Astrocyte of the cerebellum (primary cell): ENCODE measurements at regions not wholly inside any gene's neighbourhood (a gene's known extent, or its start where the extent isn't known, plus 50 kb on each side); places are given as distances from the start of the nearest gene placed in this dataset.

Experiments
- DNase-seq: peaks from one replicate; pipeline ENCODE4 v3.0.0-alpha.2; 2011; ENCODE audit warnings: low read depth
- H3K4me3 ChIP-seq: 2 replicates; pipeline ENCODE4 v1.5.1; 2011; ENCODE audit warnings: mild to moderate bottlenecking, low read depth, low read length, moderate library complexity
- in situ Hi-C: cut with HindIII; loops from 2 replicates; pipeline ENCODE4 v1.10.0; 2017; ENCODE audit warnings: low sequenced_read_pairs
- TF ChIP-seq, protein P1 (sequence below): IDR thresholded peaks from 2 replicates; pipeline ENCODE4 v1.5.1; 2012; ENCODE audit warnings: low read length, low read depth, moderate library complexity, mild to moderate bottlenecking; ENCODE audit errors: missing control alignments

DNA sequence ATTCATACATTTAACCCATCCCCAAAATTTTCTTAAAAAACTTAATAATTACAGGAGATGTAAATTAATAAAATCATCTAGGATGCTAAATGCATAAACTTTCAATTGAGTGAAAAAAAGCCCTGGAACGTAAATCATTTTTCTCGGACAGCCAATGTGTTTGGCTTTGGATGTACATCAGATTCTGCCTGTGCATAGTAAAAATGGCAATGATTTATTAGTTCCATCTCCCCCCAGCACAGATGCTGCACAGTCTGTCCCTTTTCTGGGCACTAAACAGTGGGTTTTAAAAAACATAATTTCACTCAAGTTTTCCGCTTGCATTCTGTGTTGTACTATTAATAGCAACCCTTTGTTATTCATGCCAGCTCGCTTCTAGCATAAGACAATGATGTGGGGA lies 147.7 kb downstream of the TM9SF2 start:
- DNase-seq: no peak
- no peak overlapping the region for H3K4me3 ChIP-seq
- TF ChIP-seq, protein P1, sequence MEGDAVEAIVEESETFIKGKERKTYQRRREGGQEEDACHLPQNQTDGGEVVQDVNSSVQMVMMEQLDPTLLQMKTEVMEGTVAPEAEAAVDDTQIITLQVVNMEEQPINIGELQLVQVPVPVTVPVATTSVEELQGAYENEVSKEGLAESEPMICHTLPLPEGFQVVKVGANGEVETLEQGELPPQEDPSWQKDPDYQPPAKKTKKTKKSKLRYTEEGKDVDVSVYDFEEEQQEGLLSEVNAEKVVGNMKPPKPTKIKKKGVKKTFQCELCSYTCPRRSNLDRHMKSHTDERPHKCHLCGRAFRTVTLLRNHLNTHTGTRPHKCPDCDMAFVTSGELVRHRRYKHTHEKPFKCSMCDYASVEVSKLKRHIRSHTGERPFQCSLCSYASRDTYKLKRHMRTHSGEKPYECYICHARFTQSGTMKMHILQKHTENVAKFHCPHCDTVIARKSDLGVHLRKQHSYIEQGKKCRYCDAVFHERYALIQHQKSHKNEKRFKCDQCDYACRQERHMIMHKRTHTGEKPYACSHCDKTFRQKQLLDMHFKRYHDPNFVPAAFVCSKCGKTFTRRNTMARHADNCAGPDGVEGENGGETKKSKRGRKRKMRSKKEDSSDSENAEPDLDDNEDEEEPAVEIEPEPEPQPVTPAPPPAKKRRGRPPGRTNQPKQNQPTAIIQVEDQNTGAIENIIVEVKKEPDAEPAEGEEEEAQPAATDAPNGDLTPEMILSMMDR: no peak
- in situ Hi-C loops: no loop called here

DNA sequence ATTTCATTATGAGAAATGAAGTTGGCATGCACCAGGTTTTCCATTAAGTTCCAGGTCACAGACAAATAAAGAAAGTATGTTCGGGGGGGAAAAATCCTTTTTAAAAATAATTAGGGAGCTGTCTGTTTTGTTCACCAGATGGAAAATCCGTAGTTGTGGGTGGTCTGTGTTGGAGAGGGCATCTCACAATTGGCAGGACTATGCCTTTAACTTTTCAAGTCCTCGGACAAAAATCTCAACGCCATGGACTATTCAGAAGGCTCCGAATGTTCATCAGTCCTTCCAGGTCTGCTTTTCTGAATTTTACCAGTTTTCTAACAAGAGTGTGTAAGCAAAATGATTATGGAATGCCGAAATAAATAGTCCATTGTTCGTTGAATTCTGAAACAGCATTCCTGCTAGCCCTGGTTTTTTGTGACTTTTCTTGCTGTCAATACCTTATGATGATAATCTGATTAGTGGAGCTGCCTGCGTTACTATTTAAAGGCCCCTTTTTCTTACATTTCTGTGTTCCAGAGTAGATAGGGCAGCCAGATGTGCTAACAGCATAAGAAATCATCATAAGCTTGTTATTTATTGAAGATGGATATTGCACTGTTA lies 146.9 kb downstream of the TM9SF2 start:
- no peak for DNase-seq
- H3K4me3 ChIP-seq: no peak overlapping the region
- TF ChIP-seq, protein P1: no peak
- in situ Hi-C loops: no loop called here

DNA sequence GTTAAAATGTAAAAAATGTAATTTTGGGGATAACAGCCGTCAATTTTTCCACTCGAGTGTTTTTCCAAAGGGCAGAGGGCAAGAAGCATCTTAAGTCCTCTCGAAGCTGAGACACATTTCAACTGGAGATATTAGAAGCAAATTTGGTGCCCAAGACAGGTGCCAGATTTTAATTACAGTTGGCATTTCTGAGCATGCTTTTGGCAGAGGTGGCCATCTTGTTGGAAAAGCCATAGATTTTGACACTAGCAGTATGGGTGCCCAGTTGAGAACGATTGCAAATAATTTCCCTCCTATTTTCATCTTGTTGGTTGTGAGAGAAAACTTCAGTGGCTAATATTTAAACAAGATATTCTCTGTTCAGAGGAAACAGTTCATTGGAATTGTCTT lies 146.3 kb downstream of the TM9SF2 start:
- in situ Hi-C loops: no loop called here
- DNase-seq: no peak
- TF ChIP-seq, protein P1: no peak
- H3K4me3 ChIP-seq: no peak overlapping the region

DNA sequence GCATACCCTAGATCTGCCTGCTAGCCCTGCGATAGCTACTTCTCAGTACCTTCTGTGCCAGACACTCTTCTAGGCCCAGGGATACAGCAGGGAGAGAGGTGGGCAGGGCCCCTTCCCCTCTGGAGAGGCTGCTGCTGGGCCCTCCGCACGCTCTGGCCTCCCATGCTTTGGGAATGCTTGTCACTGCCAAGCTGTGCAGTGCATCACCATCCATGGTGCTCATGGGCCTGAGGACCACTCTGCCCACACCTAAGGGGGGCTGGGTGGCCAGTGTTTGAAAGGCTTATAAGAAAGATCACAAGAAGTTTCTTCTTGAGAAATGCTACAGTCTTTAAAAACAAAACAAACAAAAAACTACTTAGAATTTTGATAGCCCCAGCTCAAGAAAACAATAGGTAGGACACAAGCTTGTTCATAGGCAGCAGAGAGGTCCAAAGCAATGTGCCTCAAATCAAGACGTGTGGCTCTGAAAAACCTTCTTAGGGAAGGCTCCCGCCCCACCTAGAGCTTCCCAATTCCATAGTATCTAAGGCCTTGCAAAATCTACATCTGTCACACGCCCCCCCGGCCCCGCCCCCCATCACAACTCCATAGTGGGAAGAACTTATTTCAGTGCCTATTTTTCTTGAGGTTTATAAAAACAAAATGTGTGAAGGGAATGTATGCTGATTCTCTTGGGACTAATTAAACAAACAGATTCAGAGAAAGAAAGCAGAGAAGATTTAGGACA lies 145.8 kb downstream of the TM9SF2 start:
- in situ Hi-C loops: no loop called here
- H3K4me3 ChIP-seq: no peak overlapping the region
- TF ChIP-seq, protein P1: no peak
- DNase-seq: no peak

DNA sequence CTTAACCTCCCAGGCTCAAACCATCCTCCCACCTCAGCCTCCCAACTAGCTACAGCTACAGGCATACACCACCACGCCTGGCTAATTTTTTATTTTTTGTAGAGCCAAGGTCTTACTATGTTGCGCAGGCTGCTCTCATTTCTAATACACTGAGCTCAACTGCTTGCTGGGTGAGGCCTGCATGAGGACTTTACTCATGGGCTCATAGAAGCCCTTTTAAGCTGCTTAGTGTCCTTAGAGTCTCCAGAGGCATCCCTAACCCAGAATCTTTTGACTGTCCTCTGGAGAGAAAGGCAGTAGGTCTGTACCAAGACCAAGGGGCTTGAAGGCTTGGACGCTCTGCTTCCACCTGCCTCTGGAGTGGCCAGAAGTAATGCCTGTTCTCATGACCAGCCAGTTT lies 141.6 kb downstream of the TM9SF2 start:
- TF ChIP-seq, protein P1: no peak
- DNase-seq: no peak
- no peak overlapping the region for H3K4me3 ChIP-seq
- in situ Hi-C loops: no loop called here

DNA sequence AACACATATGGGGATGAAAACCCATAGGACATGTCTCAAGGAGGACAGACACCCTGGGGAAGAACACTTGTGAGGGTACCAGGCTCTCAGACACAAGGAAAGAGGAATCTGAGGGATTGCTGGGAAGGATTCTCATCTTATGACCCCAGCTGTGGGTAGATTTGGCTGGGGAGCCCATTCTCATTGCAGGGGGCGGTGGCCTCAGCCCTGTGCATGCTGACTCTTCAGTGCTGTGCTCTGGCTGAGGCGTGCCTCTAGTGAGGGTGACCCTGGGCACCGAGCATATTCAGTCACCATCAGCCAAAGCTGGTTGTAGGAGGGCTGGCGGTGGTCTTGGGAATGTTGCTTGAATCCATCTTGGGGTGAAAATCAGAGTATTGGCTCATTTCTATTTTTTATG lies 140.7 kb downstream of the TM9SF2 start:
- in situ Hi-C loops: no loop called here
- TF ChIP-seq, protein P1: no peak
- no peak overlapping the region for H3K4me3 ChIP-seq
- DNase-seq: no peak

DNA sequence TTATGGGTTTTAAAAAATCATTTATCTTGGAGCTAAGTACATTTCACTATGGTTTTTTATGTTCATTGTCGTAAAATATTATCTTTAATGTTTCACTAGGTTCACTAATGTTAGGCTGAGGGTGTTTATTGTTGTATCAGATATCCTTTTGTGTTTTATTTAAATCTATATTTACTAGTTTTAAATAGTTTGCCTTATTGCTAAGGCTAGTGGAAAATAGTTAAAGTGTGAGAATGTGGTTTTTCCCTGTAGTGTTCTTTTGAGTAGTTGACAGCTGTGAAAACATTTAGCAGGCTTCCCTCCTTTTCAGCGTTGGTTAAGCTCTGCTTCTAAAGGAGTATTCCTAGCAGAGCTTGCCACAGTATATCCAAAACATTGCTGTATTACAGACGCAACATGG lies 139.0 kb downstream of the TM9SF2 start:
- no peak overlapping the region for H3K4me3 ChIP-seq
- in situ Hi-C loops: no loop called here
- TF ChIP-seq, protein P1: no peak
- no peak for DNase-seq
